MM.1S (cell line): ENCODE measurements at regions not wholly inside any gene's neighbourhood (a gene's known extent, or its start where the extent isn't known, plus 50 kb on each side); places are given as distances from the start of the nearest gene placed in this dataset.

Experiments
- DNase-seq: peaks from one replicate; pipeline ENCODE4 v3.0.0-alpha.2; 2015
- H2AFZ ChIP-seq: fragments of 300-600 bp; sonication (generic); 2 replicates; pipeline ENCODE4 v1.6.0; 2016; ENCODE audit warnings: antibody characterized with exemption, low read length
- H3F3A ChIP-seq: fragments of 300-600 bp; sonication (generic); 2 replicates; pipeline ENCODE4 v1.6.1; 2016; ENCODE audit warnings: mild to moderate bottlenecking, antibody characterized with exemption, low read length, moderate library complexity, mixed read lengths; ENCODE audit not compliant: insufficient read depth
- H3K27ac ChIP-seq: fragments of 300-600 bp; sonication (generic); 2 replicates; pipeline ENCODE4 v1.5.1; 2016; ENCODE audit warnings: mild to moderate bottlenecking, low read length
- H3K27me3 ChIP-seq: fragments of 300-600 bp; sonication (generic); replicated peaks from 2 replicates; pipeline ENCODE4 v1.6.0; 2016; ENCODE audit warnings: low read length; ENCODE audit not compliant: insufficient read depth
- H3K36me3 ChIP-seq: fragments of 300-600 bp; sonication (generic); replicated peaks from 2 replicates; pipeline ENCODE4 v1.6.1; 2016; ENCODE audit warnings: mild to moderate bottlenecking, low read length, mixed read lengths; ENCODE audit not compliant: insufficient read depth
- H3K4me1 ChIP-seq: fragments of 300-600 bp; sonication (generic); 2 replicates; pipeline ENCODE4 v1.6.1; 2016; ENCODE audit warnings: low read length, mixed read lengths
- H3K4me2 ChIP-seq: fragments of 300-600 bp; sonication (generic); 2 replicates; pipeline ENCODE4 v1.6.0; 2016; ENCODE audit warnings: low read depth, low read length
- H3K4me3 ChIP-seq: fragments of 300-600 bp; sonication (generic); 2 replicates; pipeline ENCODE4 v1.5.1; 2016; ENCODE audit warnings: low read length, mixed read lengths
- H3K79me2 ChIP-seq: fragments of 300-600 bp; sonication (generic); 2 replicates; pipeline ENCODE4 v1.6.1; 2016; ENCODE audit warnings: mixed run types, low read length, mixed read lengths
- H3K9ac ChIP-seq: fragments of 300-600 bp; sonication (generic); 2 replicates; pipeline ENCODE4 v1.6.1; 2016; ENCODE audit warnings: low read length, mixed read lengths
- H3K9me2 ChIP-seq: fragments of 300-600 bp; sonication (generic); replicated peaks from 2 replicates; pipeline ENCODE4 v1.6.1; 2016; ENCODE audit warnings: mild to moderate bottlenecking, low read length, mixed read lengths; ENCODE audit not compliant: insufficient read depth
- H3K9me3 ChIP-seq: fragments of 300-600 bp; sonication (generic); replicated peaks from 2 replicates; pipeline ENCODE4 v1.6.1; 2016; ENCODE audit warnings: mild to moderate bottlenecking, low read length, mixed read lengths; ENCODE audit not compliant: insufficient read depth
- H4K20me1 ChIP-seq: fragments of 300-600 bp; sonication (generic); 2 replicates; pipeline ENCODE4 v1.6.1; 2016; ENCODE audit warnings: mild to moderate bottlenecking, low read length, moderate library complexity, mixed read lengths; ENCODE audit not compliant: insufficient read depth
- CTCF ChIP-seq: fragments of 300-600 bp; sonication (generic); IDR thresholded peaks from 2 replicates; pipeline ENCODE4 v1.5.1; 2016; ENCODE audit warnings: antibody characterized with exemption, low read length, mixed read lengths
- EZH2 ChIP-seq: fragments of 300-600 bp; sonication (generic); optimal IDR thresholded peaks from 2 replicates; pipeline ENCODE3; 2017; ENCODE audit warnings: low read depth, mild to moderate bottlenecking, antibody characterized with exemption, low read length, mixed read lengths
- EZH2phosphoT487 ChIP-seq: fragments of 300-600 bp; sonication (generic); IDR thresholded peaks from 2 replicates; pipeline ENCODE4 v1.6.1; 2018; ENCODE audit warnings: antibody characterized with exemption, low read length

DNA sequence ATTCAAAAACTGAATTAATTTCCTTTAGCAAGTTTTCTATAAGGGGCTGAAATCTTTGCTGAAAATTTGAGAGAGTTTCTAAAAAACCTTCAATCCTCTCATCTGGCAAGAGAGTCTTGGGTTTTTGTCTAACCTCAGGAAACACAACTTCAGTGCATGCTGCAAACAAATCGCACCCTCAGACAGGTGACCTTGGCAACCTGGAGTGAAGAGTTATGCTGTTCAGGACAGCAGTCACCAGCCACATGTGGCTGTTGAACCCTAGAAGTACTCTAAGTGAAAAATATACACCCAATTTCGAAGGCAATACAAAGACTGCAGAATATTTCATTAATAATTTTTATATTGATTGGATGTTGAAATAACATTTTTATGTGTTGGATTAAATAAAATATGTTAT, 184.8 kb downstream of the RPS29 start:
- no peaks in the 10 kb centered on the region for H4K20me1 ChIP-seq
- TF ChIP-seq EZH2phosphoT487: no peak
- TF ChIP-seq CTCF: no peak
- TF ChIP-seq EZH2: no peak
- no peaks in the 10 kb centered on the region for H3K27me3 ChIP-seq
- H3K9me2 ChIP-seq: no peaks in the 10 kb centered on the region
- H3K4me1 ChIP-seq: no peaks in the 10 kb centered on the region
- no peak overlapping the region for H3K4me3 ChIP-seq
- H3K79me2 ChIP-seq: no peaks in the 10 kb centered on the region
- H2AFZ ChIP-seq: no peak overlapping the region
- no peaks in the 10 kb centered on the region for H3F3A ChIP-seq
- no peak overlapping the region for H3K9ac ChIP-seq
- H3K27ac ChIP-seq: no peak overlapping the region
- H3K9me3 ChIP-seq: no peaks in the 10 kb centered on the region
- no peaks in the 10 kb centered on the region for H3K36me3 ChIP-seq
- no peak for DNase-seq
- H3K4me2 ChIP-seq: no peak overlapping the region

DNA sequence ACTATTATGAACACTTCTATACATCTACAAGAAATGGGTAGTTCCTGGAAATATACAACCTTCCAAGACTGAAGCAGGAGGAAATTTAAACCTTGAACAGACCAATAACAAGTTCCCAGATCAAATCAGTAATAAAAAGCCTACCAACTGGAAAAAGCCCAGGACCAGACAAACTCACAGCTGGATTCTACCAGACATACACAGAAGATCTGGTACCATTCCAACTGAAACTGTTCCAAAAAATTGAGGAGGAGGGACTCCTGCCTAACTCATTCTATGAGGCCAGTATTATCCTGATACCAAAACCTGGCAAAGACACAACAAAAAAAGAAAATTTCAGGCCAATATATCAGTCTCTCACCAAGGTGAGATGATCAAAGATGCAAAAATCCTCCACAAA, 189.4 kb downstream of the RPS29 start:
- H3K27me3 ChIP-seq: no peaks in the 10 kb centered on the region
- H3F3A ChIP-seq: no peaks in the 10 kb centered on the region
- no peak overlapping the region for H3K27ac ChIP-seq

GRCh38 chr14:49381778-49382177, 204.4 kb downstream of the RPS29 start:
- H3K9me2 ChIP-seq: no peaks in the 10 kb centered on the region
- no peak overlapping the region for H3K4me3 ChIP-seq
- no peak overlapping the region for H2AFZ ChIP-seq
- no peak overlapping the region for H3K9ac ChIP-seq
- no peak for DNase-seq
- TF ChIP-seq CTCF (no peak), EZH2 (no peak), EZH2phosphoT487 (no peak)
- no peak overlapping the region for H3K4me2 ChIP-seq
- H3K4me1 ChIP-seq: no peaks in the 10 kb centered on the region
- no peak overlapping the region for H3K27ac ChIP-seq
- no peaks in the 10 kb centered on the region for H3K9me3 ChIP-seq
- no peaks in the 10 kb centered on the region for H3K79me2 ChIP-seq
- H3F3A ChIP-seq: no peaks in the 10 kb centered on the region
- H3K36me3 ChIP-seq: no peaks in the 10 kb centered on the region
- H3K27me3 ChIP-seq: no peaks in the 10 kb centered on the region
- no peaks in the 10 kb centered on the region for H4K20me1 ChIP-seq

More for the DNA sequence above, 189.4 kb downstream of the RPS29 start:
- no peak overlapping the region for H2AFZ ChIP-seq
- H4K20me1 ChIP-seq: no peaks in the 10 kb centered on the region
- H3K9me2 ChIP-seq: no peaks in the 10 kb centered on the region
- TF ChIP-seq EZH2 (no peak), EZH2phosphoT487 (no peak), CTCF (no peak)
- no peaks in the 10 kb centered on the region for H3K79me2 ChIP-seq
- H3K4me2 ChIP-seq: no peak overlapping the region
- H3K9me3 ChIP-seq: no peaks in the 10 kb centered on the region
- H3K9ac ChIP-seq: no peak overlapping the region
- H3K36me3 ChIP-seq: no peaks in the 10 kb centered on the region
- no peak overlapping the region for H3K4me3 ChIP-seq
- no peaks in the 10 kb centered on the region for H3K4me1 ChIP-seq
- DNase-seq: no peak

- no peak for DNase-seq
- no peaks in the 10 kb centered on the region for H3K27me3 ChIP-seq
- H3K79me2 ChIP-seq: no peaks in the 10 kb centered on the region
- H3F3A ChIP-seq: no peaks in the 10 kb centered on the region
- no peak overlapping the region for H3K4me3 ChIP-seq
- no peak overlapping the region for H3K9ac ChIP-seq
- H3K4me1 ChIP-seq: no peaks in the 10 kb centered on the region
- no peaks in the 10 kb centered on the region for H3K9me2 ChIP-seq
- no peak overlapping the region for H3K4me2 ChIP-seq
- no peak overlapping the region for H2AFZ ChIP-seq
- no peaks in the 10 kb centered on the region for H3K9me3 ChIP-seq
- no peaks in the 10 kb centered on the region for H4K20me1 ChIP-seq
- TF ChIP-seq EZH2phosphoT487 (no peak), EZH2 (no peak), CTCF (no peak)
- H3K27ac ChIP-seq: no peak overlapping the region
- H3K36me3 ChIP-seq: no peaks in the 10 kb centered on the region
Observed at GRCh38 chr14:49367696-49368095, 218.5 kb downstream of the RPS29 start.
